ENCODE measurements at regions not wholly inside any gene's neighbourhood (a gene's known extent, or its start where the extent isn't known, plus 50 kb on each side); places are given as distances from the start of the nearest gene placed in this dataset.

DNA sequence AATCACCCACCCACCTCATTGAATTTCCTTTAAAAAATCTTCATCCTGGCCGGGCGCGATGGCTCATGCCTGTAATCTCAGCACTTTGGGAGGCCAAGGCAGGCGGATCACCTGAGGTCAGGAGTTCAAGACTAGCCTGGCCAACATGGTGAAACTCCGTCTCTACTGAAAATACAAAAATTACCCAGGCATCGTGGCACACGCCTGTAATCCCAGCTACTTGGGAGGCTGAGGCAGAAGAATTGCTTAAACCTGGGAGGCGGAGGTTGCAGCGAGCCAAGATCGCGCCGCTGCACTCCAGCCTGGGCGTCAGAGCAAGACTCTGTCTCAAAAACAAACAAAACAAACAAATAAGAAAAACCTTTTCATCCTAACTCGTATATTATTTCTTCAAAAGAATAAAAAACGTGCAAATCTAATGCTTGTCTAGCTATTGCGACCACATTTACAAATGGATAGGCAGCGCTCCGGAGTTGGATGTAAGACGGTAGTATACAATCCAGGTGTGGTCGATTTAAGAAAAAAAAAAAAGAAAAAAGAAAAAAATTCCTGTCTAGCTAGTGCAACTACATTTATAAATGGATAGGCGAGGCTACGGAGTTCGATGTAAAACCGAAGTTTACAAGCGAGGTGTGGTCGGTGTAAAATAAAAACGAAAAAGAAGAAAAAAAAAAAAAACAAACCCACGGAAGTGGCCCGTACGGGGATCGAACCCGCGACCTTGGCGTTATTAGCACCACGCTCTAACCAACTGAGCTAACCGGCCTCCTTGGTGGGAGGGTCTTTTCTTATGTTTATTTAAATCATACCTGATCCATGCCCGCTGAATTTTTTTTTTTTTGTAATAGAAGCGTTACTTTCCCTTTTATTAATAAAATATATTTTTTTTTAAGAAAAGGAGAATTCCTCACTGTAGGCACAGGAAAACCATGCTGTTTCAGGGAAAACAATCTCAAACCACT lies 70.7 kb upstream of the PRSS16 start (continued):
- TF ChIP-seq NCOR1 (IDR thresholded peaks at IDR 0.05; ENCODE audit: borderline replicate concordance, low read length) (peak; percentile 55; the same call in 1 of the 2 replicates), ZNF672 (CRISPR knock-in tag; IDR thresholded peaks at IDR 0.05) (no peak), RAD21 (CRISPR knock-in tag; IDR thresholded peaks at IDR 0.05) (0 out of 2 replicates have a peak, but pooled peaks have one; percentile 13), ZMYM4 (CRISPR knock-in tag; IDR thresholded peaks at IDR 0.05) (0 out of 2 replicates have a peak, but pooled peaks have one; percentile 12), CHD2 (IDR thresholded peaks at IDR 0.05; ENCODE audit: low read depth, low read length) (no peak), NFE2L1 (CRISPR knock-in tag; IDR thresholded peaks at IDR 0.05; ENCODE audit: borderline replicate concordance) (no peak), ZNF615 (CRISPR knock-in tag; IDR thresholded peaks at IDR 0.05; ENCODE audit: borderline replicate concordance) (peak; percentile 67; the same call in 1 of the 2 replicates), ZNF644 (CRISPR knock-in tag; IDR thresholded peaks at IDR 0.05; ENCODE audit: low read depth) (0 out of 2 replicates have a peak, but pooled peaks have one; percentile 41), CCDC6 (CRISPR knock-in tag; IDR thresholded peaks at IDR 0.05) (peak; percentile 72; the same call in 1 of the 2 replicates), CHD4 (IDR thresholded peaks at IDR 0.05; ENCODE audit: borderline replicate concordance, low read length) (peak; percentile 90; the same call in 1 of the 2 replicates), FOXM1 (CRISPR knock-in tag; IDR thresholded peaks at IDR 0.05) (no peak), ARID4A (CRISPR knock-in tag; IDR thresholded peaks at IDR 0.05; ENCODE audit: borderline replicate concordance) (0 out of 2 replicates have a peak, but pooled peaks have one; percentile 10), HOXA5 (CRISPR knock-in tag; IDR thresholded peaks at IDR 0.05) (peak; percentile 50; the same call in 1 of the 2 replicates), ZNF362 (CRISPR knock-in tag; IDR thresholded peaks at IDR 0.05; ENCODE audit: borderline replicate concordance) (peak; percentile 94)
- TF ChIP-seq, protein P1, sequence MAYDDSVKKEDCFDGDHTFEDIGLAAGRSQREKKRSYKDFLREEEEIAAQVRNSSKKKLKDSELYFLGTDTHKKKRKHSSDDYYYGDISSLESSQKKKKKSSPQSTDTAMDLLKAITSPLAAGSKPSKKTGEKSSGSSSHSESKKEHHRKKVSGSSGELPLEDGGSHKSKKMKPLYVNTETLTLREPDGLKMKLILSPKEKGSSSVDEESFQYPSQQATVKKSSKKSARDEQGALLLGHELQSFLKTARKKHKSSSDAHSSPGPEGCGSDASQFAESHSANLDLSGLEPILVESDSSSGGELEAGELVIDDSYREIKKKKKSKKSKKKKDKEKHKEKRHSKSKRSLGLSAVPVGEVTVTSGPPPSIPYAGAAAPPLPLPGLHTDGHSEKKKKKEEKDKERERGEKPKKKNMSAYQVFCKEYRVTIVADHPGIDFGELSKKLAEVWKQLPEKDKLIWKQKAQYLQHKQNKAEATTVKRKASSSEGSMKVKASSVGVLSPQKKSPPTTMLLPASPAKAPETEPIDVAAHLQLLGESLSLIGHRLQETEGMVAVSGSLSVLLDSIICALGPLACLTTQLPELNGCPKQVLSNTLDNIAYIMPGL (CRISPR knock-in tag; IDR thresholded peaks at IDR 0.05; ENCODE audit: borderline replicate concordance in 1 of 2, low read depth in 1 of 2): peak; percentile 79 to 93
- TF ChIP-seq, protein P2, sequence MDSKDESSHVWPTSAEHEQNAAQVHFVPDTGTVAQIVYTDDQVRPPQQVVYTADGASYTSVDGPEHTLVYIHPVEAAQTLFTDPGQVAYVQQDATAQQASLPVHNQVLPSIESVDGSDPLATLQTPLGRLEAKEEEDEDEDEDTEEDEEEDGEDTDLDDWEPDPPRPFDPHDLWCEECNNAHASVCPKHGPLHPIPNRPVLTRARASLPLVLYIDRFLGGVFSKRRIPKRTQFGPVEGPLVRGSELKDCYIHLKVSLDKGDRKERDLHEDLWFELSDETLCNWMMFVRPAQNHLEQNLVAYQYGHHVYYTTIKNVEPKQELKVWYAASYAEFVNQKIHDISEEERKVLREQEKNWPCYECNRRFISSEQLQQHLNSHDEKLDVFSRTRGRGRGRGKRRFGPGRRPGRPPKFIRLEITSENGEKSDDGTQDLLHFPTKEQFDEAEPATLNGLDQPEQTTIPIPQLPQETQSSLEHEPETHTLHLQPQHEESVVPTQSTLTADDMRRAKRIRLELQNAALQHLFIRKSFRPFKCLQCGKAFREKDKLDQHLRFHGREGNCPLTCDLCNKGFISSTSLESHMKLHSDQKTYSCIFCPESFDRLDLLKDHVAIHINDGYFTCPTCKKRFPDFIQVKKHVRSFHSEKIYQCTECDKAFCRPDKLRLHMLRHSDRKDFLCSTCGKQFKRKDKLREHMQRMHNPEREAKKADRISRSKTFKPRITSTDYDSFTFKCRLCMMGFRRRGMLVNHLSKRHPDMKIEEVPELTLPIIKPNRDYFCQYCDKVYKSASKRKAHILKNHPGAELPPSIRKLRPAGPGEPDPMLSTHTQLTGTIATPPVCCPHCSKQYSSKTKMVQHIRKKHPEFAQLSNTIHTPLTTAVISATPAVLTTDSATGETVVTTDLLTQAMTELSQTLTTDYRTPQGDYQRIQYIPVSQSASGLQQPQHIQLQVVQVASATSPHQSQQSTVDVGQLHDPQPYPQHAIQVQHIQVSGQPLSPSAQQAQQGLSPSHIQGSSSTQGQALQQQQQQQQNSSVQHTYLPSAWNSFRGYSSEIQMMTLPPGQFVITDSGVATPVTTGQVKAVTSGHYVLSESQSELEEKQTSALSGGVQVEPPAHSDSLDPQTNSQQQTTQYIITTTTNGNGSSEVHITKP (CRISPR knock-in tag; IDR thresholded peaks at IDR 0.05; ENCODE audit: low read depth): no peak

All from HepG2 (cell line).